ENCODE measurements at regions not wholly inside any gene's neighbourhood (a gene's known extent, or its start where the extent isn't known, plus 50 kb on each side); places are given as distances from the start of the nearest gene placed in this dataset.

GRCh38 chr4:56231410-56231809 is 155.9 kb downstream of the AASDH start:
- Histone ChIP-seq H2AFZ (ENCODE audit: low read depth, low read length, severe bottlenecking) (no peak overlapping the region), H3K4me2 (ENCODE audit: low read depth, low read length, poor library complexity, severe bottlenecking) (no peak overlapping the region), H3K4me3 (ENCODE audit: insufficient read depth, low read length, poor library complexity, severe bottlenecking) (no peak overlapping the region), H3K9me3 (ENCODE audit: insufficient read depth, low read length) (no peaks in the 10 kb centered on the region), H3K36me3 (ENCODE audit: low read length) (no peaks in the 10 kb centered on the region), H3F3A (ENCODE audit: insufficient read depth) (no peaks in the 10 kb centered on the region), H3K27ac (ENCODE audit: low read depth, low read length) (no peak overlapping the region), H3K9me2 (replicated peaks; ENCODE audit: insufficient read depth, low read length) (no peaks in the 10 kb centered on the region), H3K79me2 (ENCODE audit: insufficient read depth, low read length) (no peaks in the 10 kb centered on the region), H3K27me3 (ENCODE audit: low read length) (no peaks in the 10 kb centered on the region), H4K20me1 (ENCODE audit: low read depth, low read length) (no peaks in the 10 kb centered on the region), H3K9ac (ENCODE audit: low read length) (no peak overlapping the region)
- TF ChIP-seq CTCF (IDR thresholded peaks at IDR 0.05; ENCODE audit: insufficient read depth, low read length, poor library complexity, severe bottlenecking) (no peak), EZH2phosphoT487 (conservative IDR thresholded peaks at IDR 0.05; ENCODE audit: low read length) (no peak)

GRCh38 chr4:56229947-56230346 is 157.3 kb downstream of the AASDH start:
- no peak overlapping the region for H2AFZ ChIP-seq (ENCODE audit: low read depth, low read length, severe bottlenecking)
- H3K79me2 ChIP-seq (ENCODE audit: insufficient read depth, low read length) = no peaks in the 10 kb centered on the region
- no peak overlapping the region for H3K9ac ChIP-seq (ENCODE audit: low read length)
- no peak overlapping the region for H3K4me2 ChIP-seq (ENCODE audit: low read depth, low read length, poor library complexity, severe bottlenecking)
- no peaks in the 10 kb centered on the region for H3K27me3 ChIP-seq (ENCODE audit: low read length)
- no peak overlapping the region for H3K4me3 ChIP-seq (ENCODE audit: insufficient read depth, low read length, poor library complexity, severe bottlenecking)
- H3K9me2 ChIP-seq (replicated peaks; ENCODE audit: insufficient read depth, low read length) = no peaks in the 10 kb centered on the region
- TF ChIP-seq EZH2phosphoT487 (conservative IDR thresholded peaks at IDR 0.05; ENCODE audit: low read length) (no peak), CTCF (IDR thresholded peaks at IDR 0.05; ENCODE audit: insufficient read depth, low read length, poor library complexity, severe bottlenecking) (no peak)
- H3K9me3 ChIP-seq (ENCODE audit: insufficient read depth, low read length) = no peaks in the 10 kb centered on the region
- H3K27ac ChIP-seq (ENCODE audit: low read depth, low read length) = no peak overlapping the region
- no peaks in the 10 kb centered on the region for H3K36me3 ChIP-seq (ENCODE audit: low read length)
- H4K20me1 ChIP-seq (ENCODE audit: low read depth, low read length) = no peaks in the 10 kb centered on the region
- H3F3A ChIP-seq (ENCODE audit: insufficient read depth) = no peaks in the 10 kb centered on the region

GRCh38 chr4:56227301-56227835 is 159.9 kb downstream of the AASDH start:
- H3F3A ChIP-seq (ENCODE audit: insufficient read depth) = no peaks in the 10 kb centered on the region
- no peaks in the 10 kb centered on the region for H3K9me2 ChIP-seq (replicated peaks; ENCODE audit: insufficient read depth, low read length)
- no peaks in the 10 kb centered on the region for H3K9me3 ChIP-seq (ENCODE audit: insufficient read depth, low read length)
- no peaks in the 10 kb centered on the region for H4K20me1 ChIP-seq (ENCODE audit: low read depth, low read length)
- H3K27ac ChIP-seq (ENCODE audit: low read depth, low read length) = no peak overlapping the region
- no peak for TF ChIP-seq CTCF (IDR thresholded peaks at IDR 0.05; ENCODE audit: insufficient read depth, low read length, poor library complexity, severe bottlenecking)
- no peak for TF ChIP-seq EZH2phosphoT487 (conservative IDR thresholded peaks at IDR 0.05; ENCODE audit: low read length)
- no peaks in the 10 kb centered on the region for H3K79me2 ChIP-seq (ENCODE audit: insufficient read depth, low read length)
- no peak overlapping the region for H3K9ac ChIP-seq (ENCODE audit: low read length)
- H2AFZ ChIP-seq (ENCODE audit: low read depth, low read length, severe bottlenecking) = no peak overlapping the region
- H3K27me3 ChIP-seq (ENCODE audit: low read length) = no peaks in the 10 kb centered on the region
- H3K4me2 ChIP-seq (ENCODE audit: low read depth, low read length, poor library complexity, severe bottlenecking) = no peak overlapping the region
- H3K36me3 ChIP-seq (ENCODE audit: low read length) = no peaks in the 10 kb centered on the region
- no peak overlapping the region for H3K4me3 ChIP-seq (ENCODE audit: insufficient read depth, low read length, poor library complexity, severe bottlenecking)
